Ectodermal cell (in vitro differentiated cells): ENCODE measurements at regions not wholly inside any gene's neighbourhood (a gene's known extent, or its start where the extent isn't known, plus 50 kb on each side); places are given as distances from the start of the nearest gene placed in this dataset.

ENCODE experiments used
- H3K27ac ChIP-seq: 2 replicates; pipeline ENCODE4 v1.7.0; 2013; ENCODE audit warnings: mild to moderate bottlenecking, low read depth, low read length; ENCODE audit not compliant: insufficient read depth, poor library complexity, severe bottlenecking
- H3K27me3 ChIP-seq: 2 replicates; pipeline ENCODE4 v1.7.0; 2013; ENCODE audit warnings: mild to moderate bottlenecking, low read length; ENCODE audit not compliant: insufficient read depth, control insufficient read depth, poor library complexity, severe bottlenecking
- H3K36me3 ChIP-seq: one replicate; pipeline ENCODE4 v1.7.0; 2013; ENCODE audit warnings: low read length; ENCODE audit not compliant: control insufficient read depth, insufficient read depth
- H3K4me1 ChIP-seq: one replicate; pipeline ENCODE4 v1.7.0; 2013; ENCODE audit warnings: low read length; ENCODE audit not compliant: control insufficient read depth, insufficient read depth
- H3K4me3 ChIP-seq: 2 replicates; pipeline ENCODE4 v1.7.0; 2013; ENCODE audit warnings: low read depth, low read length, control low read depth; ENCODE audit not compliant: insufficient read depth
- H3K9me3 ChIP-seq: 2 replicates; pipeline ENCODE4 v1.7.0; 2013; ENCODE audit warnings: mild to moderate bottlenecking, low read length, moderate library complexity; ENCODE audit not compliant: control insufficient read depth
- WGBS, 2 experiments: methylation state at CpG; one replicate each; pipeline ENCODE4 v1.1.7; 2013; ENCODE audit warnings: missing lambda C conversion rate in 2 of 2; 5-methylcytosine and 5-hydroxymethylcytosine counted together

- no peaks in the 10 kb centered on the region for H3K27me3 ChIP-seq
- H3K36me3 ChIP-seq, result no peaks in the 10 kb centered on the region
- no peaks in the 10 kb centered on the region for H3K4me1 ChIP-seq
- no peak overlapping the region for H3K4me3 ChIP-seq
- H3K27ac ChIP-seq, result no peak overlapping the region
- WGBS, 2 experiments, result 86 to 95% methylated on average over 3 of the region's 3 CpGs
- no peaks in the 10 kb centered on the region for H3K9me3 ChIP-seq
Observed at GRCh38 chr2:62447411-62447810, 58.6 kb downstream of the TMEM17 start.

DNA sequence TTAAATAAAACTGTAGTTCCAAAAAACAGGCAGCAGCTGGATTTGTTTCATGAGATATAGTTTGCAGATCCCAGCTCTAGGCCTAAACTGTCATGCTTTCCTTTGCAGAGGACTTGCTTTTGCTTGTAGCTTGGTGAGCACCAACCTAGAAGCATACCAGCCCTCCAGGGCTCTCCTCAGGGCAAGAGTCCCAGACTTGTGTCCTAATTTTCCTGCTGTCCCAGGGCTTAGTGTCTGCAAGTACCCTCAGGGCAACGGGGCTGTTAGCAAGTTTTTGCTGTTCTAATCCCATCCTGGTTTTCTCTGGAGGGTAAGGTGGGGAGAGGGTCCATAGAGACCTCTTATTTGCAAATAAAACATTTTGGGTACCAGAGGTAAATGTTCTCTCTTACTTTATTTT is 59.5 kb downstream of the TMEM17 start:
- Histone ChIP-seq H3K4me1 (no peaks in the 10 kb centered on the region), H3K27me3 (no peaks in the 10 kb centered on the region), H3K27ac (no peak overlapping the region), H3K4me3 (no peak overlapping the region), H3K36me3 (no peaks in the 10 kb centered on the region), H3K9me3 (no peaks in the 10 kb centered on the region)
- 94% methylated on average over 1 of the region's 1 CpG for WGBS, 2 experiments

- Histone ChIP-seq H3K9me3 (no peaks in the 10 kb centered on the region), H3K4me3 (no peak overlapping the region), H3K36me3 (no peaks in the 10 kb centered on the region), H3K27ac (no peak overlapping the region), H3K27me3 (no peaks in the 10 kb centered on the region), H3K4me1 (no peaks in the 10 kb centered on the region)
- 89 to 91% methylated on average over 4 of the region's 4 CpGs for WGBS, 2 experiments
Observed at GRCh38 chr2:62443886-62444285, 62.1 kb downstream of the TMEM17 start.

GRCh38 chr2:62443471-62443870 is 62.5 kb downstream of the TMEM17 start:
- Histone ChIP-seq H3K27ac (no peak overlapping the region), H3K9me3 (no peaks in the 10 kb centered on the region), H3K36me3 (no peaks in the 10 kb centered on the region), H3K27me3 (no peaks in the 10 kb centered on the region), H3K4me1 (no peaks in the 10 kb centered on the region), H3K4me3 (no peak overlapping the region)
- 87 to 93% methylated on average over 4 of the region's 4 CpGs for WGBS, 2 experiments

GRCh38 chr2:62441824-62442223 is 64.2 kb downstream of the TMEM17 start:
- H3K9me3 ChIP-seq, result no peaks in the 10 kb centered on the region
- no peaks in the 10 kb centered on the region for H3K36me3 ChIP-seq
- H3K27ac ChIP-seq, result no peak overlapping the region
- H3K4me3 ChIP-seq, result no peak overlapping the region
- H3K4me1 ChIP-seq, result no peaks in the 10 kb centered on the region
- H3K27me3 ChIP-seq, result no peaks in the 10 kb centered on the region
- 92 to 95% methylated on average over 6 of the region's 6 CpGs for WGBS, 2 experiments

DNA sequence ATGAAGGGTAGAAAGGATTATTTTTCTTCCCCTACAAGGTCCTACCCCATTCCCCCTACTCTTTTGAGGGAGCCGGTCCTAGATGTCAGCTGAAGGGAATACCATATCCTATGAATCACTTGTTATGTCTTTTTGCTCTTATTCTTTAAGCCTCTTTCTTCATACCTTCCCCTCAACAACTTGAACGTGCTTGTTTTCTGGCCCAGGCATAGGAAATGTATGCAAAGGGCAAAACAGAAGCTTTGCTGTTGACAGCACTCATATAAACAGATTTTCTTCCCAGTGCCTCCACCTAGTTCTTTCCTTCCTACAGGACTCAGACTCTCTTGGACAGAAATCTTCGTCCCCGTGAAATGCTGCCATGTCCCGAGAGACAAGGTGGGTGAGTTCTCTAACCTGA is 64.6 kb downstream of the TMEM17 start:
- no peak overlapping the region for H3K27ac ChIP-seq
- no peaks in the 10 kb centered on the region for H3K36me3 ChIP-seq
- no peak overlapping the region for H3K4me3 ChIP-seq
- H3K27me3 ChIP-seq, result no peaks in the 10 kb centered on the region
- no peaks in the 10 kb centered on the region for H3K4me1 ChIP-seq
- WGBS, 2 experiments, result 93 to 95% methylated on average over 5 of the region's 5 CpGs
- no peaks in the 10 kb centered on the region for H3K9me3 ChIP-seq

DNA sequence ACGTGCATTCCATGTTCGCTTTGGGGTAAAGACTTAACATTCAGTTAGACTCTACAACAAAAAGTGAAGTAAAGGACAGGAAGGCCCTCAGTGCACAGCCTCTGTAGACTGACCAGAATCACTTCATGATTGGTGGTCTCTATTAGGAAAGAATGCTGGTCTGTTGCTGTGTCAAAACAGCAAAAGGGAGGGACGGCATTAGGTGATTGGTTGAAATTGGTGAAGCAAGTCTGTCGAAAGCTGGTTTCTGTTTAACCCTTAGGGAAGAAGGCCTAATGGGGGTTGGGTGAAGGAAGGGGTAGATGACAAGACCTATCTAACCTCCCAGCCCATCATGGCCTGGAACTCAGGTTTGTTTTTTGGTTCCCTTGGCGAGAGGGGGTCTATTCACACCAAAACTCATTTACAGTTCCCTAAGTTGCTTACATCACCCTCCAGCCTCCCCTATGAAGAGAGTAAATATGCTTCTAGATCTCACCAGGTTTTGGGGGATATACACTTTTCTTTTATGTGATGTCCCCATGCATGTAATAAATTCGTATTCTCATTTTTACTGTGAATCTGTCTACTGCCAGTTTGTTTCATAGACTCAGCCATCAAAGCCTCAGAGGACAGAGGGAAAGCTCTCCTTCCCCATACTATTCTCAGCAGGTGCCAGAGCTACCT is 65.6 kb downstream of the TMEM17 start:
- Histone ChIP-seq H3K27me3 (no peaks in the 10 kb centered on the region), H3K4me3 (no peak overlapping the region), H3K9me3 (no peaks in the 10 kb centered on the region), H3K4me1 (no peaks in the 10 kb centered on the region), H3K27ac (no peak overlapping the region), H3K36me3 (no peaks in the 10 kb centered on the region)
- 94 to 96% methylated on average over 6 of the region's 6 CpGs for WGBS, 2 experiments

GRCh38 chr2:62439425-62439824 is 66.6 kb downstream of the TMEM17 start:
- Histone ChIP-seq H3K36me3 (no peaks in the 10 kb centered on the region), H3K9me3 (no peaks in the 10 kb centered on the region), H3K27ac (no peak overlapping the region), H3K4me3 (no peak overlapping the region), H3K27me3 (no peaks in the 10 kb centered on the region), H3K4me1 (no peaks in the 10 kb centered on the region)
- 85 to 93% methylated on average over 3 of the region's 3 CpGs for WGBS, 2 experiments

GRCh38 chr2:62437785-62438184 is 68.2 kb downstream of the TMEM17 start:
- no peaks in the 10 kb centered on the region for H3K4me1 ChIP-seq
- no peak overlapping the region for H3K27ac ChIP-seq
- H3K4me3 ChIP-seq, result no peak overlapping the region
- no peaks in the 10 kb centered on the region for H3K9me3 ChIP-seq
- 93 to 97% methylated on average over 5 of the region's 5 CpGs for WGBS, 2 experiments
- no peaks in the 10 kb centered on the region for H3K36me3 ChIP-seq
- H3K27me3 ChIP-seq, result no peaks in the 10 kb centered on the region

DNA sequence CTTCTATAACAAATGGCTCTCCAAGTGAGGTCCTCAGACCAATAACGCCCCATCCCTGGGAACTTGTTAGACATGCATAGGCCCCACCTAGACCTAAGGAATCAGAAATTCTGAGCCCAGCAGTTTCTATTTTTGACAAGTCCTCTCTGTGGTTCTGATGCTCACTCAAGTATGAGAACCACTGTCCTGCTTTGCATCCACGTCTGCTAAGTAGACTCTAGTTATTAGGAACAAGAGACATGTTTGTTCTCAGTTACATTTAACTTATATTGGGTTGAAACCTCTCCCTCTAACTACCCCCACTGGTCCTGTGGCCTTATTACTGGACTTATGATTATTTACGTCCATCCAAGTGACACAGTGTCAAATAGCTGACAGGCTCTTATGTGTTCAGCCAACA is 70.3 kb downstream of the TMEM17 start:
- no peak overlapping the region for H3K27ac ChIP-seq
- H3K4me3 ChIP-seq, result no peak overlapping the region
- no peaks in the 10 kb centered on the region for H3K36me3 ChIP-seq
- H3K27me3 ChIP-seq, result no peaks in the 10 kb centered on the region
- no peaks in the 10 kb centered on the region for H3K9me3 ChIP-seq
- H3K4me1 ChIP-seq, result no peaks in the 10 kb centered on the region
- WGBS, 2 experiments, result 94 to 95% methylated on average over 3 of the region's 3 CpGs

DNA sequence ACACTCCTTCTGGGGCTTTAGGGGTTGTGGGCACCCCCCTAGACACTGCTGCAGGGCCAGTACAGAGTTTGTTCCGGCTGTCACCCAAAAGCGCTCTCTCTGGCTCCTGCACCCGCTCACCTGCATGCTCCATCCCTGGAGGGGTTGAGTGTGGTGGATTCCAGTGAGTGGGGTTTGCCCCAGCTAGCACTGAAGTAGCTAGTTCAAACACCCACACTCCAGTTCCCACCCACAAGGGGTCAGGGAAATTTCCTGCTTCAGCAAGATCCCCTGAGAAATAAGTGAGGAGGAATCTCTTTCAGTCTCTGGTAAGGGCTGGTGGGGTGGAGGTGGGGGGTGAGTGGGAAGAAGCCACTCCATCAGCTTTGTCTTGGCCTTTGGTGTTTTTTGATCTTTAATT is 73.6 kb downstream of the TMEM17 start:
- no peak overlapping the region for H3K4me3 ChIP-seq
- H3K36me3 ChIP-seq, result no peaks in the 10 kb centered on the region
- WGBS, 2 experiments, result 92 to 100% methylated on average over 2 to 3 of the region's 3 CpGs
- H3K9me3 ChIP-seq, result no peaks in the 10 kb centered on the region
- no peaks in the 10 kb centered on the region for H3K4me1 ChIP-seq
- no peaks in the 10 kb centered on the region for H3K27me3 ChIP-seq
- no peak overlapping the region for H3K27ac ChIP-seq
